ENCODE measurements at regions not wholly inside any gene's neighbourhood (a gene's known extent, or its start where the extent isn't known, plus 50 kb on each side); places are given as distances from the start of the nearest gene placed in this dataset.

DNA sequence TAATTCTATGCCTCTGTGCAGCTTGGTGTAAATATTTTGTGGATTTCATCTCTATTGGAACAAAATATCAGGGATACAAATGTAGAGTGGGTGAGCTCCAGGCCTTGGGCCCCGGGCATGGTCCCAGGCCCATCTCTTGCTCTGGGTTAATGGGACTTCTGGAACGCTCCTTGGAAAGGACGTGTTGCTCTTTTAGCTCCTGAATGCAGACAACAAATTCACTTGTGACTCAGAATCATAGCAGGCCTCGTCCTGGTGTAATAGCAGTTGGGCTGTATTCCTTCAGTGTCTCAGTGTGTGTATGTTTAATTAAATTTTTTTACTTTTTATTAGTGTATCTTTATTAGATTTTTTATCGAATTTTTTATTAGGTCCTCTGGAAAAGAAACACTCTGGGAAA lies 266.7 kb upstream of the C2CD4B start:
- no peaks in the 10 kb centered on the region for H3K27me3 ChIP-seq (ENCODE audit: low read depth)
- no peak for DNase-seq
- no peaks in the 10 kb centered on the region for H3K36me3 ChIP-seq
- TF ChIP-seq, protein P1, sequence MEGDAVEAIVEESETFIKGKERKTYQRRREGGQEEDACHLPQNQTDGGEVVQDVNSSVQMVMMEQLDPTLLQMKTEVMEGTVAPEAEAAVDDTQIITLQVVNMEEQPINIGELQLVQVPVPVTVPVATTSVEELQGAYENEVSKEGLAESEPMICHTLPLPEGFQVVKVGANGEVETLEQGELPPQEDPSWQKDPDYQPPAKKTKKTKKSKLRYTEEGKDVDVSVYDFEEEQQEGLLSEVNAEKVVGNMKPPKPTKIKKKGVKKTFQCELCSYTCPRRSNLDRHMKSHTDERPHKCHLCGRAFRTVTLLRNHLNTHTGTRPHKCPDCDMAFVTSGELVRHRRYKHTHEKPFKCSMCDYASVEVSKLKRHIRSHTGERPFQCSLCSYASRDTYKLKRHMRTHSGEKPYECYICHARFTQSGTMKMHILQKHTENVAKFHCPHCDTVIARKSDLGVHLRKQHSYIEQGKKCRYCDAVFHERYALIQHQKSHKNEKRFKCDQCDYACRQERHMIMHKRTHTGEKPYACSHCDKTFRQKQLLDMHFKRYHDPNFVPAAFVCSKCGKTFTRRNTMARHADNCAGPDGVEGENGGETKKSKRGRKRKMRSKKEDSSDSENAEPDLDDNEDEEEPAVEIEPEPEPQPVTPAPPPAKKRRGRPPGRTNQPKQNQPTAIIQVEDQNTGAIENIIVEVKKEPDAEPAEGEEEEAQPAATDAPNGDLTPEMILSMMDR (IDR thresholded peaks at IDR 0.05; ENCODE audit: borderline replicate concordance): no peak
- peaks cover 46% of the 10 kb centered on the region for H3K4me1 ChIP-seq
- no peaks in the 10 kb centered on the region for H3K9me3 ChIP-seq (replicated peaks)
- H3K4me3 ChIP-seq: no peak overlapping the region
- no peak overlapping the region for H3K27ac ChIP-seq (replicated peaks)
- intact Hi-C loops (cut with micrococcal nuclease): no loop called here

DNA sequence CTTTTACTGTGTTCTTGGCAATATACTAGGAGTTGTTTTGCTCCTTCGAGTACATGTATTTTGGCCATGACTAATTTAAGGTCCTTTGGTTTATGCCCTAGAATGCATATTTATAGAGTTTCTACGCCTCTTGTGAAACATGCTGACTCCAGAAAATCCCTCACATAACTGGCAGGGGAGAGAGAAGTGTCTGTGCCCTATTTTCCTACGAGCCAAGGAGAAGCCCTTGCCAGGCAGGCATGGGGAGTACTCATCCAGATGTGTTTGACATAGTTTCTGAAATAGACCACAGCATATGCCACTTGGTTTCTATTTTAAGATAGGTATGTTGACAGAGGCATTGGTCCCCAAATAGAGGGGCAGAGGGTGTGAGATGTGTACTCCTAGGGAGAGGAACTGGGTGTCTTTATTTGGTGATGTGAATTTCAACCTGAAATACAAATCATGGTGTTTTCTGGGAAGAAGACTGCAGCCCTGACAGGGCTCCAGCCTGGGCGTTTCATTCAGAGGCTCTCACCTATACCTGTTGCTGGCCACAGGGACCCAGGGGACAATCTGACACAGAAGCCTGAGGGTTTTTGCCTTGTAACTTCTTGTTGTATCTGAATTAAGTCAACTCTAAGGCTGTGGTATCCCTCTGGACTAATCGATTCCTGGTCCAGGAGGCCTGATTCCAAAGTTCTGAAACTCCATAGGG lies 267.8 kb upstream of the C2CD4B start:
- intact Hi-C loops (cut with micrococcal nuclease): no loop called here
- H3K9me3 ChIP-seq (replicated peaks): no peaks in the 10 kb centered on the region
- peak; percentile 28 for DNase-seq
- TF ChIP-seq, protein P1 (IDR thresholded peaks at IDR 0.05; ENCODE audit: borderline replicate concordance): no peak
- H3K27ac ChIP-seq (replicated peaks): peak overlapping the region; percentile 68
- H3K36me3 ChIP-seq: no peaks in the 10 kb centered on the region
- no peaks in the 10 kb centered on the region for H3K27me3 ChIP-seq (ENCODE audit: low read depth)
- H3K4me3 ChIP-seq: no peak overlapping the region
- peaks cover 38% of the 10 kb centered on the region for H3K4me1 ChIP-seq

DNA sequence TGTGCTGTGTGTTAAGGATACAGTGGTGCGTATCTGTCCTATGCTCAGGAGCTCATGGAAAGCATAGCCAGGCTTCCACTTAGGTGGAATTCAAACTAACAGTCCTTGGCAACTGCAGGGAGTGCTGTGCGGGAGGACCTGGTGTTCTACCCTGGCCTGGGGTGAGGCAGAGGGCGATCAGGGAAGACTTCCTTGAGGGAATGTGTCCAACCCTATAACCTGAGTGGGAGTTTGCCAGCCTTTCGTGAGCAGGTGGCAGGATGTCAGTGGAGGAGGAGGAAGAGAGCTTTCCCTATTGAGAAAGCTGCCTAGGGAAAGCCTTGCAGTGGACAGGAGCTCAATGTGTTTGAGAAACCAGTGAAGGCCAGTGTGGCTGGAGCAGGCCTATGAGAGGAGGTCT lies 271.1 kb upstream of the C2CD4B start:
- H3K4me1 ChIP-seq: peaks cover 55% of the 10 kb centered on the region
- no peaks in the 10 kb centered on the region for H3K36me3 ChIP-seq
- H3K27ac ChIP-seq (replicated peaks): no peak overlapping the region
- no peak overlapping the region for H3K4me3 ChIP-seq
- TF ChIP-seq, protein P1 (IDR thresholded peaks at IDR 0.05; ENCODE audit: borderline replicate concordance): no peak
- no peaks in the 10 kb centered on the region for H3K9me3 ChIP-seq (replicated peaks)
- no peaks in the 10 kb centered on the region for H3K27me3 ChIP-seq (ENCODE audit: low read depth)
- intact Hi-C loops (cut with micrococcal nuclease): no loop called here
- DNase-seq: no peak

DNA sequence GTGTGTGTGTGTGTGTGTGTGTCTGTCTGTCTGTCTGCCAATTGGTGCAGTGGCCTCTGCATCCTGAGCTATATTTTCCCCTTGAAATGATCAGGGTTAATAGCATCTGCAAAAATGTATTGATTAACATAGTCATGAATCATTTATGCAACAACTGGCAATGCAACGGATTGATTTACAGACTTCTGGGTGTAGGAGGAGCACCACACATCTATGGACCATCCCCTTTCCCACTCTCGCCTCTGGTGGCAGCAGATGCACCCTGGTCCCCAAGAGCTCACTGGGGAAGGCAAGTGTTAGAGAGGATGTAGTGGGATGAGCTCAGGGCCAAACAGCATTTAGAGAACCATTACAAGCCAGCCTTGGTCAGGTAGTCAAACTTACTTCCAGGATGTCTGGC lies 272.7 kb upstream of the C2CD4B start:
- TF ChIP-seq, protein P1 (IDR thresholded peaks at IDR 0.05; ENCODE audit: borderline replicate concordance): no peak
- Histone ChIP-seq H3K27me3 (ENCODE audit: low read depth) (no peaks in the 10 kb centered on the region), H3K9me3 (replicated peaks) (no peaks in the 10 kb centered on the region), H3K27ac (replicated peaks) (no peak overlapping the region), H3K4me1 (peaks cover 44% of the 10 kb centered on the region), H3K4me3 (no peak overlapping the region), H3K36me3 (no peaks in the 10 kb centered on the region)
- no peak for DNase-seq
- intact Hi-C loops (cut with micrococcal nuclease): no loop called here

DNA sequence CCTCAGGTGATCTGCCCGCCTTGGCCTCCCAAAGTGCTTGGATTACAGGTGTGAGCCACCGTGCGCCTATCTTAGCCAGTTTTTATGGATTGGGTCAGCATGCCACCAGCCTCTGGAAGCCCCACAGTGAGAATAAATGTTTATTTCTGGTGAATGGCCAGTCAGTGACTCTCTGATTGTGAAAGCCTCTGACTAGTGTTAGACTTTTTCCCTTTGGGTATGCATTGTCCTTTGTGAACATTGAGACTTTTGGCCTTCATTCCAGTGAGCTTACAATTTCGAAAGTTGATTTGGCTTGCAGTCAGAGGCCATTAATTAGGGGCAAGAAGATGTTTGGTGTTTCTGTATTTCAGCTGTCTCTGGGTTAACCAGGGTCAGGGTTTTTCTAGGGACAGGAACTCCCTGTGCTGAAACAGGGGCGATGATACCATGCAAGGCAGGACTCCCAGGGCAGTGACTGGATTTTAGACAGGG lies 274.5 kb upstream of the C2CD4B start:
- TF ChIP-seq, protein P1 (IDR thresholded peaks at IDR 0.05; ENCODE audit: borderline replicate concordance): no peak
- H3K27me3 ChIP-seq (ENCODE audit: low read depth): no peaks in the 10 kb centered on the region
- no peaks in the 10 kb centered on the region for H3K36me3 ChIP-seq
- no peaks in the 10 kb centered on the region for H3K9me3 ChIP-seq (replicated peaks)
- peaks cover 50% of the 10 kb centered on the region for H3K4me1 ChIP-seq
- peak overlapping the region; percentile 25 for H3K27ac ChIP-seq (replicated peaks)
- no peak overlapping the region for H3K4me3 ChIP-seq
- no peak for DNase-seq
- intact Hi-C loops (cut with micrococcal nuclease): no loop called here
